Keratinocyte (primary cell): ENCODE measurements at regions not wholly inside any gene's neighbourhood (a gene's known extent, or its start where the extent isn't known, plus 50 kb on each side); places are given as distances from the start of the nearest gene placed in this dataset.

Experiments used
- DNase-seq: peaks from one replicate; pipeline ENCODE4 v3.0.0-alpha.2; 2011; ENCODE audit warnings: low read depth, missing footprints, low spot score
- FAIRE-seq: peaks from 2 replicates; lab custom pipeline; 2011; peaks lifted over from hg19 to GRCh38; lab: Jason Lieb, UNC
- H2AFZ ChIP-seq: 2 replicates; pipeline ENCODE4 v1.6.0; 2012; ENCODE audit warnings: low read length, control low read depth, inconsistent platforms; ENCODE audit not compliant: control insufficient read depth
- H3K27ac ChIP-seq: 2 replicates; pipeline ENCODE4 v1.5.1; 2011; ENCODE audit warnings: low read length; ENCODE audit not compliant: control insufficient read depth, insufficient read depth
- H3K27me3 ChIP-seq: 3 replicates; pipeline ENCODE4 v1.6.0; 2011; ENCODE audit warnings: low read length; ENCODE audit not compliant: control insufficient read depth, insufficient read depth; ENCODE audit errors: extremely low read depth
- H3K36me3 ChIP-seq, 2 experiments: 2 replicates in 1 of 2; 3 replicates in 1 of 2; pipeline ENCODE4 v1.5.1; 2011; ENCODE audit warnings: low read length in 2 of 2, mild to moderate bottlenecking in 1 of 2; ENCODE audit not compliant: control insufficient read depth in 2 of 2, insufficient read depth in 2 of 2; ENCODE audit errors: extremely low read depth in 1 of 2
- H3K4me1 ChIP-seq: 3 replicates; pipeline ENCODE4 v1.5.1; 2011; ENCODE audit warnings: low read length; ENCODE audit not compliant: control insufficient read depth, insufficient read depth; ENCODE audit errors: extremely low read depth
- H3K4me2 ChIP-seq: 3 replicates; pipeline ENCODE4 v1.6.0; 2011; ENCODE audit warnings: low read depth, low read length; ENCODE audit not compliant: control insufficient read depth, insufficient read depth; ENCODE audit errors: extremely low read depth
- H3K4me3 ChIP-seq, 3 experiments: fragments of 200-600 bp in 1 of 3; sonication (generic) in 1 of 3; 2 replicates in 2 of 3; 3 replicates in 1 of 3; pipeline ENCODE4 v1.5.1; 2011 to 2016; ENCODE audit warnings: low read length in 3 of 3, mild to moderate bottlenecking in 3 of 3, control low read depth in 2 of 3, inconsistent platforms in 1 of 3, low read depth in 1 of 3, mixed read lengths in 1 of 3, mixed run types in 1 of 3, moderate library complexity in 1 of 3; ENCODE audit not compliant: control insufficient read depth in 2 of 3, insufficient read depth in 2 of 3; ENCODE audit errors: extremely low read depth in 1 of 3
- H3K79me2 ChIP-seq: 2 replicates; pipeline ENCODE4 v1.6.0; 2012; ENCODE audit warnings: low read length; ENCODE audit not compliant: control insufficient read depth, insufficient read depth
- H3K9ac ChIP-seq: 3 replicates; pipeline ENCODE4 v1.6.0; 2011; ENCODE audit warnings: low read length; ENCODE audit not compliant: control insufficient read depth, insufficient read depth; ENCODE audit errors: extremely low read depth
- H3K9me1 ChIP-seq: 3 replicates; pipeline ENCODE4 v1.6.0; 2011; ENCODE audit warnings: low read length; ENCODE audit not compliant: control insufficient read depth, insufficient read depth; ENCODE audit errors: extremely low read depth
- H3K9me3 ChIP-seq: 2 replicates; pipeline ENCODE4 v1.5.1; 2012; ENCODE audit warnings: low read depth, low read length; ENCODE audit not compliant: control insufficient read depth
- H4K20me1 ChIP-seq: 3 replicates; pipeline ENCODE4 v1.6.0; 2011; ENCODE audit warnings: low read length; ENCODE audit not compliant: control insufficient read depth, insufficient read depth; ENCODE audit errors: extremely low read depth
- CTCF ChIP-seq, 3 experiments: IDR thresholded peaks in 1 of 3; conservative IDR thresholded peaks in 1 of 3; optimal IDR thresholded peaks in 1 of 3; 2 replicates in 2 of 3; 3 replicates in 1 of 3; pipeline versions ENCODE3 to v1.5.1; 2011; ENCODE audit warnings: low read length in 3 of 3, mild to moderate bottlenecking in 3 of 3, moderate library complexity in 2 of 3, control low read depth in 1 of 3, inconsistent platforms in 1 of 3; ENCODE audit not compliant: insufficient read depth in 2 of 3; ENCODE audit errors: extremely low read depth in 1 of 3
- EZH2 ChIP-seq: IDR thresholded peaks from one replicate; pipeline ENCODE4 v1.6.1; 2012; ENCODE audit warnings: inconsistent platforms, mild to moderate bottlenecking, low read length, moderate library complexity
- dilution Hi-C: fragments of 300-500 bp; cut with MboI; formaldehyde crosslinking; loops from one replicate; pipeline ENCODE4 v1.7.0; 2020; ENCODE audit warnings: low sequenced_read_pairs; ENCODE audit not compliant: extremely low pct_ligation_motif_present

GRCh38 chr15:87732976-87733375 lies 523.6 kb downstream of the NTRK3 start:
- Histone ChIP-seq H3K9me3 (no peaks in the 10 kb centered on the region), H3K27ac (no peak overlapping the region), H3K79me2 (no peaks in the 10 kb centered on the region), H3K4me1 (no peaks in the 10 kb centered on the region), H4K20me1 (no peaks in the 10 kb centered on the region), H3K4me3 (no peak overlapping the region), H3K36me3 (no peaks in the 10 kb centered on the region), H3K9me1 (no peaks in the 10 kb centered on the region), H2AFZ (no peak overlapping the region), H3K4me2 (no peak overlapping the region), H3K27me3 (no peaks in the 10 kb centered on the region), H3K9ac (no peak overlapping the region)
- dilution Hi-C loops: no loop called here
- FAIRE-seq (no peak), DNase-seq (no peak)
- TF ChIP-seq EZH2 (no peak), CTCF (optimal IDR thresholded peaks at IDR 0.05 in 1 of 3, IDR thresholded peaks at IDR 0.05 in 1 of 3, conservative IDR thresholded peaks at IDR 0.05 in 1 of 3; ENCODE audit: extremely low read depth in 1 of 3, insufficient read depth in 2 of 3, low read length in 3 of 3) (no peak)

- H3K79me2 ChIP-seq: no peaks in the 10 kb centered on the region
These were observed 524.9 kb downstream of the NTRK3 start for GRCh38 chr15:87731630-87732029.

More at GRCh38 chr15:87731630-87732029, 524.9 kb downstream of the NTRK3 start:
- Histone ChIP-seq H3K9me3 (no peaks in the 10 kb centered on the region), H3K4me2 (no peak overlapping the region), H3K4me1 (no peaks in the 10 kb centered on the region), H3K27ac (no peak overlapping the region), H2AFZ (no peak overlapping the region), H3K9me1 (no peaks in the 10 kb centered on the region), H3K9ac (no peak overlapping the region), H4K20me1 (no peaks in the 10 kb centered on the region), H3K36me3 (no peaks in the 10 kb centered on the region), H3K4me3 (no peak overlapping the region), H3K27me3 (no peaks in the 10 kb centered on the region)
- no peak for TF ChIP-seq EZH2
- no peak for TF ChIP-seq CTCF (optimal IDR thresholded peaks at IDR 0.05 in 1 of 3, IDR thresholded peaks at IDR 0.05 in 1 of 3, conservative IDR thresholded peaks at IDR 0.05 in 1 of 3; ENCODE audit: extremely low read depth in 1 of 3, insufficient read depth in 2 of 3, low read length in 3 of 3)
- dilution Hi-C loops: no loop called here
- FAIRE-seq (no peak), DNase-seq (no peak)
